ENCODE measurements at regions not wholly inside any gene's neighbourhood (a gene's known extent, or its start where the extent isn't known, plus 50 kb on each side); places are given as distances from the start of the nearest gene placed in this dataset.

DNA sequence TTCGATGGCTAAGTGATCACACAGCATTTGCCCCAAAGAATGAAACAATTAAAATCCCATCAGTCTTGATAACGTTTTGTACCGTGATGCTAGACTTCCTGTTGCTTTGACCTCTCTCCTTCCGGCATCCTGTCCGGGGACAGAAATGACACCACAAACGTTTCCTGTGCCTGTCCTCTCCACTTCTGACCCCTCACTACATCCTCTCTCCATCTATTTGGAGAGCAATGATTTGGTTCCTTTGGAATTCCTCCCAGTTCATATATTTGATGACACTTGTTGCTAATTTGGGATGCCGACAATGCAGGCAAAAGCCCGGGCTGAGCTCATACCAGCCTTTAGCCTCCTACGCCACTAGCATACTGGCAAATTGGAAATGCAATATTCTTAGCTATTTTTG lies 151.2 kb upstream of the CCDC68 start:
- H3K9me3 Mint-ChIP-seq = no peaks in the 10 kb centered on the region
- no peak overlapping the region for H3K27ac Mint-ChIP-seq
- H3K27me3 Mint-ChIP-seq = no peaks in the 10 kb centered on the region
- H3K4me1 Mint-ChIP-seq = no peaks in the 10 kb centered on the region
- H3K4me3 Mint-ChIP-seq = no peak overlapping the region
- no peak for ATAC-seq (replicated peaks)
- H3K36me3 Mint-ChIP-seq (ENCODE audit: low read depth) = no peaks in the 10 kb centered on the region

DNA sequence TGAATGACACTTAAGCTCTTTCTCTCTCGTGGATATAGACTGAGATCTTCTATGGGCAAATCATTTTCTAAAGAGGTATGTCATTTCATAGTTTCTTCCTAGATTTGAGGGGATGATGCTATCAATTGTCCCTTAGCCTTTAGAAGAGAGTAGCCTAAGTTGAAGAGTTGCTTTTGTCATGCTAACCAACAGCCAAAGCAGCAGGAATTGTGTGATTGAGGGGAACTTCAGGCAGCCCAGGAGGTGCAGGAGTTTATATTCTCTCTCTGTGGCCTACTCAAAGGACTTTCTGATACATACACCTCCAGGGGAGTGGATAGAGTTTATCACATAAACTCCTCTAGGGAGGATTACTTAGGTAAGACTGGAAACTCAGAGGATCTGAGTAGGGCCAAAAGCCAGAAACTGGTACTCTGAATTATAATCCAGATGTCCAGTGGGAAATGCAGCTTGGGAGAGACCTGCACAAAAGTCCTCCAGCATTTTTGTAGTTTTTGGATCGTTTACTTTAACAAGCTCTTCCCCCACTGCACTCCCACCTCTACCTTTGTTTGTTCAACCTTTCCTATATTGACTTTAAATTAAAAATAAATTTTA lies 150.7 kb upstream of the CCDC68 start:
- Mint-ChIP-seq H3K27me3 (no peaks in the 10 kb centered on the region), H3K9me3 (no peaks in the 10 kb centered on the region), H3K36me3 (ENCODE audit: low read depth) (no peaks in the 10 kb centered on the region), H3K4me1 (no peaks in the 10 kb centered on the region), H3K27ac (no peak overlapping the region), H3K4me3 (no peak overlapping the region)
- no peak for ATAC-seq (replicated peaks)

DNA sequence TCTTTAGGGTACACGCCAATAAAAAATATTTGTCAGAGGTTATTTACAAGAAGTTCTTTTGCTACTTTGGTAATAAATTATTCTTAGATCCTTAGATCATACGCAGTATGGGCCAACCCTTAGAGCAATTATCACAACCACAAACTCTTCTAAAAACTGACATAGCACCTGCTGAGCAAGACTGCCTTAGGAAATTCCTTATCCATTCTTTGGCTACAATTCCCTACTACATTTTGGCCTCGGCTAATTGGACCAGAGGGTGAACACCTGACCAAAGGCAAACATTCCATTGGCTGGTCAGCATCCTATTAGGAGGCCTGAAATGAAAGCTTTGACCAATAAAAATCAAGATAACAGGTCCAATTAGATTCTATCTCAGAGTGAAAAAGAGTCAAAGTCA lies 147.6 kb upstream of the CCDC68 start:
- ATAC-seq (replicated peaks) = no peak
- Mint-ChIP-seq H3K36me3 (ENCODE audit: low read depth) (no peaks in the 10 kb centered on the region), H3K4me1 (no peaks in the 10 kb centered on the region), H3K4me3 (no peak overlapping the region), H3K9me3 (no peaks in the 10 kb centered on the region), H3K27me3 (peaks cover 4% of the 10 kb centered on the region), H3K27ac (no peak overlapping the region)

DNA sequence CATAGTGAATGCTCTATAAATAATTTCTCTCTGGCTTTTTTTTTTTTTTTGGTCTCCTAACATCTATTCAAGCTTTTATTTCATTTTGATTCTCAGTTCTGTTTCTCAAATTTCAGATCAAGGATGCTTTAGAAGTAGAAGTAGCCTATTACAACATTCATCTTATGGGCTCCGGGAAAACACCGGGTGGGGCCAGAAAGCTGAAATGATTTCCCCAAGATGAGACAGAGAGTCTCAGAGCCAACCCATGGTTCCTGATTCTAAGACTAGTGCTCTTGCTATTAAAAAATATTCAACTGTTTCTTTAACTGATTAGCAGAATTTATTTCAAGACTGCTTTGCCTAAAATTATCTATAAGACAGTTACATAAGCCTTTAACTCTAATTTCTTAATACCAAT lies 147.2 kb upstream of the CCDC68 start:
- H3K27ac Mint-ChIP-seq = no peak overlapping the region
- H3K4me3 Mint-ChIP-seq = no peak overlapping the region
- H3K27me3 Mint-ChIP-seq = peaks cover 4% of the 10 kb centered on the region
- H3K36me3 Mint-ChIP-seq (ENCODE audit: low read depth) = no peaks in the 10 kb centered on the region
- no peaks in the 10 kb centered on the region for H3K9me3 Mint-ChIP-seq
- no peaks in the 10 kb centered on the region for H3K4me1 Mint-ChIP-seq
- ATAC-seq (replicated peaks) = no peak

DNA sequence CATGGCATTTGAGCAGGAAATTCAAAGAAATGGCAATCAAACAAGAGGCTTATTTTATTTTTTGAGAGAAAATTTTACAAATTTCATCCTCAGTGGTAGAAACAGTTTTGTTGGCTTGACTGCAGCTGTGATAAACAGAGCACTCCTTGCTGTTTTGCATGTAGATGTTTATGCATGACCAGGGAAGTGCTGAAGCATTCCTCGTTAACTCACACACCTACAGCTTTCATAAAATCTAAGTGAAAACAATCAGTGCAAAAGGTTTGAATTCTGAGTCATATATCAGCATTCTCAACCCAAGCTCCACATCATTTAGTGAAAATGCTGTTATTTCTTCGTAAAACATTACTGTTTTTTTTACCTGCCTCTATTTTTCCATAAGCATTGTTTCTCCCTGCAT lies 146.6 kb upstream of the CCDC68 start:
- no peak for ATAC-seq (replicated peaks)
- Mint-ChIP-seq H3K36me3 (ENCODE audit: low read depth) (no peaks in the 10 kb centered on the region), H3K4me1 (no peaks in the 10 kb centered on the region), H3K9me3 (no peaks in the 10 kb centered on the region), H3K4me3 (no peak overlapping the region), H3K27ac (no peak overlapping the region), H3K27me3 (peaks cover 4% of the 10 kb centered on the region)

DNA sequence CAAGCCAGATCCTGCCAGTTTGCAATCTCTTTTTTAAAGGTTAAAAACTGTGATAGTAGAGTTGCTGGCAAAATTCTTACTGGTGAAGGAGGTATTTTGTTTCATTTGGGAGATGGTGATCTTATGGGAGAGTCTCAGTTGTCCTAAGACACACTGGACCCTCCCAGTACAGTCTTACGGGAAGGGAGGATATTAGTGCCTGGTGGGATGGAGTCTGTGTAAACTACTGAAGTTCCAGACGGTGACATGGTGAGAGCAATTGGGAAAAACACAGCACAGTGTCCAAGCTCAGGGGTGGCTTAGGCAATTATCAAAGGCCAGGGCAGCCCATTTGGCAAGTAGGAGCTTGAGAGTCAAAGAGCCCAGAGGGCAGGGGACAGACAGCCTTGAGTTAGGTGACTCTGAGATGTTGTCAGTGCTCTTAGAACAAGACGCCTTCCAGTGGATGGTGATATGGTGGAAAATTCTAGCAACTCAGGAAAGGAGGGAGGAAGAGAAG lies 143.7 kb upstream of the CCDC68 start:
- Mint-ChIP-seq H3K27ac (no peak overlapping the region), H3K36me3 (ENCODE audit: low read depth) (no peaks in the 10 kb centered on the region), H3K4me1 (no peaks in the 10 kb centered on the region), H3K4me3 (no peak overlapping the region), H3K27me3 (peaks cover 12% of the 10 kb centered on the region), H3K9me3 (no peaks in the 10 kb centered on the region)
- ATAC-seq (replicated peaks) = no peak

DNA sequence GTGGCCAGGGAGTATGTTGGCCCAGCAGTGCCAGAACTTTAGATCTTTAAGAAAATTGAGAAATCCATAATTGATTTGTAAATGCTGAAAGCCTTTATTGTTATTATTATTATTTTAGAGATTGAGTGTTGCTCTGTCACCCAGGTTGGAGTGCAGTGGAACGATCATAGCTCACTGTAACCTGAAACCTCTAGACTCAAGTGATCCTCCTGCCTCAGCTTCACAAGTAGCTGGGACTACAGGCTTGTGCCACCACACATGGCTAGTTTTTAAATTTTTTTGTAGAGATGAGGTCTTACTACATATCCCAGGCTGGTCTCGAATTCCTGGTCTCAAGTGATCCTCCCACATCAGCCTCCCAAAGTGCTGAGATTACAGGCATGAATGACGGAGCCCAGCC lies 143.2 kb upstream of the CCDC68 start:
- Mint-ChIP-seq H3K36me3 (ENCODE audit: low read depth) (no peaks in the 10 kb centered on the region), H3K4me1 (no peaks in the 10 kb centered on the region), H3K4me3 (no peak overlapping the region), H3K9me3 (no peaks in the 10 kb centered on the region), H3K27me3 (peaks cover 12% of the 10 kb centered on the region), H3K27ac (no peak overlapping the region)
- no peak for ATAC-seq (replicated peaks)

DNA sequence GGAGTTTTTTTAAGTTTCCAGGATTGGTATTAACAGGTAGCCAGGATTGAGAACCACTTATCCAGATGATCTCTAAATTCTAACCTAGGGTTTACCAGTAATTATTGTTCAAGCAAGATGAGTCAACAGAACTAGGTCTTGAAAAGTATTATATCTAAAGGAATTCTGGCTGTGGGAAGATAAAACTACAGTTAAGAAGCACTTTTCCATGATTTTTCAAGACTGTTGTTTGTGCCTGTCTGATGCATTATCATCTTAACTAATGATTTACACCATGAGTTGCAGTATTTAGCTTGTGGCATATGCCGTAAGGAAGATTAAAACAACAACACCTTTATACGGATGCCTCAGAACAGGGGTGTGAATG lies 142.2 kb upstream of the CCDC68 start:
- no peak overlapping the region for H3K27ac Mint-ChIP-seq
- H3K4me1 Mint-ChIP-seq = no peaks in the 10 kb centered on the region
- H3K4me3 Mint-ChIP-seq = no peak overlapping the region
- no peaks in the 10 kb centered on the region for H3K36me3 Mint-ChIP-seq (ENCODE audit: low read depth)
- peaks cover 12% of the 10 kb centered on the region for H3K27me3 Mint-ChIP-seq
- H3K9me3 Mint-ChIP-seq = no peaks in the 10 kb centered on the region
- ATAC-seq (replicated peaks) = no peak

DNA sequence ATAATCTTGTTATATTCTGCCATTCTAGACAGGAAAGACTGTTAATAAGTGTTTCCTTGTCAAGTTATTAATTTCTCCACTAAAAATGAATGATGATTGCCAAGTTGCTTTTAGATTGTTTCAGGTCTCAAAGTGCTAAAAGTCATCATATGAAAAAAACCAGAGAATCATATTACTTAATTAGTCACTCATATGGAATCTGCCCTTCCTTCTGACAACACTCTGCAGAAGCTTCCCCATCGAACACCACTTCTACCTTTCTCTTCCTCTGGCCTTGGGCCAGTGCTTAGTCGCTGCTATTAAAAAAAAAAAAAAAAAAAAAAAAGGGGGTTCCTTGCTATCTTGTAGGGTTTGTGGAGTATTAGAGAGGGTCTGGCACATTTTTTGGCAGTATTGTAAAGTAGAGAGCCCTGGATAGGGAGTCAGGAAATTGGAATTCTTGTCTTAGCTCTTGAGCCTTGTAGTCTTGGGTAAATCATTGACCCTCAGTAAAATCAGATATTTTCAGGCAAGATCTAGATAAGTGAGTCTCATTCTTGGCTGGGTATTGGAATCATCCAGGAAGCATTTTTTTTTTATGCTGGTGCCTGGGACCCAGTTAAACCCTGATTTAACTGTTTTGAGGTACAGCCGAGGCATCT lies 141.7 kb upstream of the CCDC68 start:
- H3K36me3 Mint-ChIP-seq (ENCODE audit: low read depth) = no peaks in the 10 kb centered on the region
- H3K9me3 Mint-ChIP-seq = no peaks in the 10 kb centered on the region
- peaks cover 12% of the 10 kb centered on the region for H3K27me3 Mint-ChIP-seq
- H3K27ac Mint-ChIP-seq = no peak overlapping the region
- H3K4me1 Mint-ChIP-seq = no peaks in the 10 kb centered on the region
- H3K4me3 Mint-ChIP-seq = no peak overlapping the region
- no peak for ATAC-seq (replicated peaks)

DNA sequence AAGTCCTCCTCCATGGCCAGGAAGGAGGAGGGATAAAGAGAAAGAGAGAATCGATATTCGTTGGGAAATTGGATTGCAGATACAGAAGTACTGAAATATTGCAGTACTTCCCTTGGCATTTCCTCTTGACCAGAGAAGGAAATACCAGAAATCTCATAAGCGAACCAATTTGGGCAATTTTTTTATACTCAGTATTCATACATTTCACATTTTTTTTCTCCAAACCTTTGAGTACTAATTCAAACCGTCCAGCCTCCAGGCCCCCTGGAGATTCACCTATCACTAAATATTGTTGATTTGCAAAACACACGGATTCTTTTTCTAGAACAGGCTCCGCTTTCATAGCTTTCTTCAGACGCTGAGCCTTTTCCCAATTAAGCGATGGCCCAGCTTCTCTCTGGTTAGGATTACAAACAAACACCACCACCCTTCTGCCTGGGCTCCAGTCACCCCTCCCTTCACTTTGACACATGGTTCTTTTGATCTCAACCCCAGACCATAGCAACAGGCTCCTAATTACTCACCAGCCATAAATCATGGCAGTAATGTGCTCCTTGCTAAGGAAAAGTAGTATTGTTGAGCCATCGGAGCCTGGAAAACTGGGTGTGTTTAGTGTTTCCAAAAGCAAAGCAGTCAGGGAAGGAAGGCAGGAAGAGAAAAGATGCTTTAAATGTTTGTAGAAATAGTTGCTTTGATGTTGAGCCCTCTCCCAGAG lies 138.4 kb upstream of the CCDC68 start:
- Mint-ChIP-seq H3K4me1 (no peaks in the 10 kb centered on the region), H3K9me3 (no peaks in the 10 kb centered on the region), H3K4me3 (no peak overlapping the region), H3K36me3 (ENCODE audit: low read depth) (no peaks in the 10 kb centered on the region), H3K27ac (no peak overlapping the region), H3K27me3 (peaks cover 7% of the 10 kb centered on the region)
- ATAC-seq (replicated peaks) = no peak

DNA sequence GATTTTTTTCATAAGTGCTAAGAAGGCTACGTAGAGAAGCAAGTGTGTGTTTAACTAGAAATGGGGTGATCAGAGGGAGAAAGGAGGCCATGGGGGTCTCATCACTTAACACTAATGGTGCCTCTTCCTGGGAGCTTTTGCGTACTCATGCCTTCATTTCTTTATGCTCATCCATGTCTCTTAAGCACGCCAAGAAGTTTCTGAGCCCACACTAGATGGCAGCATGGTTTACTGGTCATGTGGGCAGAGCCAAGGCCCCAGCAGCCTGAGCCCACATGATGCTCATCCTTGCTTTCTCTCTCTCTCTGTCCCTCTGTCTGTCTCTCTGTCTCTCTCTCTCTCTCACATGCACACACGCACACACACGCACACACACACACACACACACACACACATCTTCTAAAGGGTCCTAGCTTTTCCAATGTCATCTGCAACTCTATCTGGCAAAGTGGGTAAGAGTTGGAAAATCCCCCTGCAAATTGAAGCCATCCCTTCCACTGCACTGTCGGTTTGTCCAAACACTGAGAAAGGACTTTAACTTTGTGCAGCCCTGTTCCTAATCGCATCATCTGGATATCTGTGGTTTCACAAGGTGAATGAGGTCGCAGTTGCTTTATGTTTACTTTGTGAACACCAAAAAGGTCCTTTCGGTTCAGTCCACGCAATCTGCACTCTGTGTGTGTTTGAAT lies 137.1 kb upstream of the CCDC68 start:
- H3K4me1 Mint-ChIP-seq = no peaks in the 10 kb centered on the region
- H3K36me3 Mint-ChIP-seq (ENCODE audit: low read depth) = no peaks in the 10 kb centered on the region
- H3K27me3 Mint-ChIP-seq = peaks cover 10% of the 10 kb centered on the region
- no peak overlapping the region for H3K27ac Mint-ChIP-seq
- no peak for ATAC-seq (replicated peaks)
- H3K4me3 Mint-ChIP-seq = no peak overlapping the region
- no peaks in the 10 kb centered on the region for H3K9me3 Mint-ChIP-seq

DNA sequence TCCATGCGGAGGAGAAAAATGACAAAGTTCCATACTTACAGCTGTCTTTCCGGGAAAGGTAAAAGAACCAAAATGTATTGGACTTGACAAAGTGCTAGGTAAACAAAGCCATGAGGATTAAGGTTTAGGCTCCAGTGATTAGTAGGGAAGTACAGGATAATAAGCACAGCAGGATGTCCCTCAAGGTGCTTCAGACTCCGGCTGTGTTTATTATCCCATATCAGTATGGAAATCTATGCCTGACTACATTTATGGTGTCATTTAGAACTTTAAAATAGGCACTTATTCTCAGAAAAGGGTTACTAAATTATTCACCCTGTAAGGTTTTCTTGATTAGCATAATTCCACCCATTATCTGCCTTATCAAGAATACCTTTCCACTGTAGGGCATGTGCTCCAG lies 136.3 kb upstream of the CCDC68 start:
- H3K4me3 Mint-ChIP-seq = no peak overlapping the region
- H3K4me1 Mint-ChIP-seq = no peaks in the 10 kb centered on the region
- no peak for ATAC-seq (replicated peaks)
- H3K27me3 Mint-ChIP-seq = peaks cover 10% of the 10 kb centered on the region
- H3K27ac Mint-ChIP-seq = no peak overlapping the region
- H3K36me3 Mint-ChIP-seq (ENCODE audit: low read depth) = no peaks in the 10 kb centered on the region
- no peaks in the 10 kb centered on the region for H3K9me3 Mint-ChIP-seq

DNA sequence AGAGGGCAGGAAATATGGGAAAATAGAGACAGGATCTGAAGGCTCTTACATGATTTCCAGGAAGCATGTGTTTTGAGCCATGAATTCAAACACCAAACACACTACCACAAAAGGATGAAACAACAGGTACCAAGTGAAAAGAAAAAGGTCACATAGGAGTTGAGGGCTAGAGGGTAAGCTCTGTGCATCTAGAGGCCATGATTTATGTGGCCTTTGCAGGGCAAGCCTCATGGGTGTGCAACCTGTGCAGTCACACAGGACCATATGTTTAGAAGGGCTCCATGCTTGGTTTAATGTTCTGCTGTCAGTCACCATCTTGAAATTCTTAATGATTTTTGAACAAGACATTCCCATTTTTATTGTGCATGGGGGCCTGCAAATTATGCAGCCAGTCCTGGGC lies 134.5 kb upstream of the CCDC68 start:
- peaks cover 6% of the 10 kb centered on the region for H3K27me3 Mint-ChIP-seq
- H3K27ac Mint-ChIP-seq = no peak overlapping the region
- peaks cover 4% of the 10 kb centered on the region for H3K9me3 Mint-ChIP-seq
- H3K4me3 Mint-ChIP-seq = no peak overlapping the region
- H3K36me3 Mint-ChIP-seq (ENCODE audit: low read depth) = no peaks in the 10 kb centered on the region
- no peak for ATAC-seq (replicated peaks)
- H3K4me1 Mint-ChIP-seq = no peaks in the 10 kb centered on the region

DNA sequence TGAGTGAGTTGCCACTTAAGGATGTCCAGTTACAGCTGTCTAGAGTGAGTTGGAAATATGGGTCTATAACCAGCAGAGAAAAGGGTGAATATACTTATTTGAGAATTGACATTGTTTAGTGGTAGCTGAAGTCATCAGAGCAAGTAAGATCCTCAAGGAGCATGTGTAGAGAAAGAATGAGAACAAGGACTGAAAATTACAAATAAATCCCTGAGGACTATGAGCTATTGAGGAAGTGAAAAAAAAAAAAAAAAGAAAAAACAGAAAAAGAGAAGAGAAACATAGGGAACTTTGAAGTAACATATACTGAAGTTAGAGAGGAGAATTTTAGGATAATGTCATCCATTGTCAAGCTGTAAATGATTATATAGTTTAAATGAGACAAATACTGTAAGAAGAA lies 134.0 kb upstream of the CCDC68 start:
- ATAC-seq (replicated peaks) = no peak
- no peak overlapping the region for H3K27ac Mint-ChIP-seq
- no peaks in the 10 kb centered on the region for H3K36me3 Mint-ChIP-seq (ENCODE audit: low read depth)
- H3K4me3 Mint-ChIP-seq = no peak overlapping the region
- peaks cover 6% of the 10 kb centered on the region for H3K27me3 Mint-ChIP-seq
- peaks cover 4% of the 10 kb centered on the region for H3K9me3 Mint-ChIP-seq
- no peaks in the 10 kb centered on the region for H3K4me1 Mint-ChIP-seq

DNA sequence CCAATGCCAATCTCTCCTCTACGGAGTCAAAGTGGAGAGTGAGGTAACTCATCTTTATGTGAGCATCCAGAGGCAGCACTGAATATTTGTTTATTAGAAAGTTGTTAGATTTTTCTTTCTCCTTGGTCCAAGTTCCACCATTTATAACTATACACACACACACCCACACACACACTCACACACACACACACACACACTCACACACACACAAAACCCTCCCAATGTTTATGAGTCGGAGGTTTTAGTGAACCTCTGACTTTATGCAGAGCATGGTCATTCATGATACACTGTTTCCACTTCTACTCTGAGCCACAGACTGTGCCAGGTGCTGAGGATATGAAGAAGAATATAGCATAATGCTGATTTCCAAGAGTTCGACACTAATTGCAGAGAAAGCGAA lies 132.9 kb upstream of the CCDC68 start:
- no peak for ATAC-seq (replicated peaks)
- peaks cover 6% of the 10 kb centered on the region for H3K27me3 Mint-ChIP-seq
- no peaks in the 10 kb centered on the region for H3K36me3 Mint-ChIP-seq (ENCODE audit: low read depth)
- no peak overlapping the region for H3K27ac Mint-ChIP-seq
- H3K4me1 Mint-ChIP-seq = no peaks in the 10 kb centered on the region
- H3K9me3 Mint-ChIP-seq = peaks cover 4% of the 10 kb centered on the region
- no peak overlapping the region for H3K4me3 Mint-ChIP-seq

All from activated T-helper 17 cell treated with anti-CD3 and anti-CD28 coated beads, Interleukin-2, amount 50 U/mL, for 72 hours (primary cell).